Tibial nerve (tissue), 3 donors: ENCODE measurements at regions not wholly inside any gene's neighbourhood (a gene's known extent, or its start where the extent isn't known, plus 50 kb on each side); places are given as distances from the start of the nearest gene placed in this dataset.

Experiments
- CTCF ChIP-seq, 5 experiments: fragments of 200-600 bp in 3 of 5; fragments of 450-650 bp in 2 of 5; sonication (generic) in 3 of 5; IDR thresholded peaks; one replicate each; pipeline ENCODE4 v1.5.1; 2016 to 2019; ENCODE audit warnings: antibody characterized with exemption in 5 of 5, mild to moderate bottlenecking in 3 of 5, moderate library complexity in 2 of 5
- POLR2A ChIP-seq, 2 donors: fragments of 450-650 bp; IDR thresholded peaks; one replicate each; pipeline ENCODE4 v1.6.1; 2017; ENCODE audit warnings: antibody characterized with exemption in 2 of 2, mild to moderate bottlenecking in 2 of 2, moderate library complexity in 2 of 2

- TF ChIP-seq CTCF (IDR thresholded peaks at IDR 0.05) (no peak), POLR2A (IDR thresholded peaks at IDR 0.05) (no peak)
Measured at GRCh38 chr5:116382032-116382873, 192.4 kb downstream of the SEMA6A start.
